Endothelial cell of umbilical vein (primary cell): ENCODE measurements at regions not wholly inside any gene's neighbourhood (a gene's known extent, or its start where the extent isn't known, plus 50 kb on each side); places are given as distances from the start of the nearest gene placed in this dataset.

Source experiments
- BruUV-seq: library from RNA; stranded (reverse); fragments of 400-500 nt; replicated peaks from 2 replicates; lab custom pipeline; 2021; lab: Mats Ljungman, UMichigan
- CTCF ChIA-PET: fragments of 300-600, 350-600 bp; sonication (Branson Sonifier 250); formaldehyde crosslinking; loops from one replicate; lab custom pipeline; 2021; ENCODE audit warnings: antibody characterized with exemption, inconsistent platforms; lab: Charles Lee
- POLR2A ChIA-PET: fragments of 300-600, 350-600 bp; sonication (Branson Sonifier 250); formaldehyde crosslinking; loops from one replicate; lab custom pipeline; 2021; ENCODE audit warnings: antibody characterized with exemption, inconsistent platforms; lab: Charles Lee
- DNase-seq: peaks from one replicate; pipeline ENCODE4 v3.0.0-alpha.2; 2011; ENCODE audit warnings: low read depth, low spot score
- FAIRE-seq: peaks from 2 replicates; lab custom pipeline; 2011; peaks lifted over from hg19 to GRCh38; lab: Jason Lieb, UNC
- H2AFZ ChIP-seq: 2 replicates; pipeline ENCODE4 v1.6.0; 2012; ENCODE audit warnings: low read depth, low read length, control low read depth, inconsistent platforms
- H3K27ac ChIP-seq: 2 replicates; pipeline ENCODE4 v1.5.1; 2011; ENCODE audit warnings: low read depth, mild to moderate bottlenecking, control low read depth, low read length, moderate library complexity; ENCODE audit not compliant: insufficient read depth
- H3K27me3 ChIP-seq, 2 experiments: 2 replicates each; pipeline versions ENCODE4 v1.6.0 to v1.6.1; 2011; ENCODE audit warnings: low read length in 2 of 2, mixed read lengths in 1 of 2; ENCODE audit not compliant: control insufficient read depth in 2 of 2, insufficient read depth in 2 of 2
- H3K36me3 ChIP-seq, 2 experiments: 2 replicates in 1 of 2; 3 replicates in 1 of 2; pipeline ENCODE4 v1.5.1; 2011; ENCODE audit warnings: low read length in 2 of 2, mild to moderate bottlenecking in 1 of 2, moderate library complexity in 1 of 2; ENCODE audit not compliant: control insufficient read depth in 2 of 2, insufficient read depth in 2 of 2; ENCODE audit errors: extremely low read depth in 1 of 2
- H3K4me1 ChIP-seq: 3 replicates; pipeline ENCODE4 v1.5.1; 2011; ENCODE audit warnings: mild to moderate bottlenecking, low read length; ENCODE audit not compliant: control insufficient read depth, insufficient read depth; ENCODE audit errors: extremely low read depth
- H3K4me2 ChIP-seq: 2 replicates; pipeline ENCODE4 v1.6.1; 2011; ENCODE audit warnings: low read length, control low read depth, mixed read lengths; ENCODE audit not compliant: insufficient read depth
- H3K4me3 ChIP-seq, 3 experiments: fragments of 200-600 bp in 1 of 3; sonication (generic), shearing (Covaris generic) in 1 of 3; replicated peaks in 1 of 3; 2 replicates each; pipeline ENCODE4 v1.5.1; 2011 to 2016; ENCODE audit warnings: control low read depth in 3 of 3, low read length in 3 of 3, mild to moderate bottlenecking in 2 of 3, inconsistent platforms in 1 of 3, low read depth in 1 of 3, moderate library complexity in 1 of 3; ENCODE audit not compliant: insufficient read depth in 1 of 3
- H3K79me2 ChIP-seq: 2 replicates; pipeline ENCODE4 v1.6.0; 2012; ENCODE audit warnings: low read length, inconsistent platforms; ENCODE audit not compliant: control insufficient read depth, insufficient read depth
- H3K9ac ChIP-seq: replicated peaks from 2 replicates; pipeline ENCODE3; 2011; ENCODE audit warnings: low read length, control low read depth; ENCODE audit not compliant: insufficient read depth; ENCODE audit errors: extremely low read depth
- H3K9me1 ChIP-seq: replicated peaks from 3 replicates; pipeline ENCODE4 v1.6.0; 2011; ENCODE audit warnings: mild to moderate bottlenecking, low read length; ENCODE audit not compliant: control insufficient read depth, insufficient read depth; ENCODE audit errors: extremely low read depth
- H3K9me3 ChIP-seq: replicated peaks from 2 replicates; pipeline ENCODE4 v1.5.1; 2012; ENCODE audit warnings: low read length, inconsistent platforms; ENCODE audit not compliant: control insufficient read depth, insufficient read depth
- H4K20me1 ChIP-seq: replicated peaks from 2 replicates; pipeline ENCODE3; 2011; ENCODE audit warnings: mild to moderate bottlenecking, low read length; ENCODE audit not compliant: control insufficient read depth, insufficient read depth; ENCODE audit errors: extremely low read depth
- EZH2 ChIP-seq: IDR thresholded peaks from 2 replicates; pipeline ENCODE4 v1.6.1; 2012; ENCODE audit warnings: borderline replicate concordance, low read depth, mild to moderate bottlenecking, moderate library complexity, low read length, inconsistent platforms; ENCODE audit not compliant: severe bottlenecking
- FOS ChIP-seq: IDR thresholded peaks from 2 replicates; pipeline ENCODE4 v1.6.1; 2011; ENCODE audit warnings: mild to moderate bottlenecking, low read length, moderate library complexity, borderline replicate concordance; ENCODE audit not compliant: insufficient read depth
- GATA2 ChIP-seq: IDR thresholded peaks from 2 replicates; pipeline ENCODE4 v1.7.0; 2011; ENCODE audit warnings: low read depth, mild to moderate bottlenecking, moderate library complexity, mixed read lengths, low read length; ENCODE audit not compliant: insufficient read length, insufficient read depth
- JUN ChIP-seq: IDR thresholded peaks from 2 replicates; pipeline ENCODE4 v1.6.1; 2011; ENCODE audit warnings: borderline replicate concordance, low read depth; ENCODE audit not compliant: insufficient read length, insufficient read depth
- MYC ChIP-seq: IDR thresholded peaks from one replicate; pipeline ENCODE4 v1.6.1; 2011; ENCODE audit warnings: mild to moderate bottlenecking, low read depth, low read length
- POLR2A ChIP-seq: IDR thresholded peaks from 2 replicates; pipeline ENCODE4 v1.6.1; 2012; ENCODE audit warnings: low read depth, mild to moderate bottlenecking, control low read depth, low read length
- POLR2AphosphoS5 ChIP-seq: IDR thresholded peaks from 2 replicates; pipeline ENCODE4 v1.6.1; 2012; ENCODE audit warnings: low read depth, mild to moderate bottlenecking, control low read depth, low read length, moderate library complexity; ENCODE audit not compliant: insufficient read depth
- dilution Hi-C: fragments of 300-500 bp; cut with MboI; formaldehyde crosslinking; loops from one replicate; pipeline ENCODE4 v1.15.0; 2019; ENCODE audit warnings: low sequenced_read_pairs; ENCODE audit not compliant: extremely low pct_ligation_motif_present
- intact Hi-C: fragments of 100-400 bp; cut with micrococcal nuclease; formaldehyde crosslinking; loops from one replicate; pipeline ENCODE4 v1.10.0; 2022
- TF ChIP-seq, protein P1 (sequence below), 2 donors: IDR thresholded peaks; 1 replicate in 1 of 2; 2 replicates in 1 of 2; pipeline ENCODE4 v1.5.1; 2011; ENCODE audit warnings: low read length in 2 of 2, mild to moderate bottlenecking in 2 of 2, moderate library complexity in 2 of 2, control low read depth in 1 of 2, inconsistent platforms in 1 of 2, low read depth in 1 of 2; ENCODE audit not compliant: insufficient read depth in 1 of 2; ENCODE audit errors: extremely low read depth in 1 of 2
- TF ChIP-seq, protein P2 (sequence below): IDR thresholded peaks from 2 replicates; pipeline ENCODE4 v1.6.1; 2011; ENCODE audit not compliant: insufficient read depth, insufficient read length

DNA sequence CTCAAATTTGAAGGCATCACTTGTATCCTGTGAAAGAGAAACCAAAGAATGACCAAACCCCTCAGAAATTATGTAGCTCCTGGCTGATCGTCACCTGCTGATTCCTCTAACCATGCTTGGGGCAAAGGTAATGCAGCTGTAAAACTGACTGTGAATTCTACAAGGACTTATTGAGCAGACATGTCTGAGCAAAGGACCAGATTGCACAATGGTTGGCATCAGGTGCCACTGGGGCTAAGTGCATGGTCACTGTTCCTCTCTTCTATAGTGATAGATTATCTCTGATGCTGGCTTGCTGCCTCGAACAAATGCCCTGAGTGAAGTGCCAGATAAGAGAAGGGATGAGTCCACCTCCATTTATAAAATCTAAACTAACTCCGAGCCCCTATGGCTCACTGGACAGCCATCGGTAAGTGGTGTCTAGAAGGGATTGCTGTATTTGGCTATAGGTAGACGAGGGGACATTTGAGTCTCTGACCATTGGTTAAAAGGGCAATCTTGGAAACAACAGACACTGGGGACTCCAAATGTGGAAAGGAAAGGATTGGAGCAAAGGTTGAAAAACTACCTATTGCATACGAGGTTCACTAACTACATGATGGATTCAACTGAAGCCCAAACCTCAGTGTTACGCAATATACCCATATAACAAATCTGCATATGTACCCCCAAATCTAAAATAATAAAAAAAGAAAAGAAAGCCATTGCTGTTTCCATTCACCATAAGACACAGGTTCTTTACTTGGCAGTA, 110.7 kb upstream of the IGSF1 start:
- H3K4me1 ChIP-seq, result no peaks in the 10 kb centered on the region
- DNase-seq, result no peak
- H2AFZ ChIP-seq, result no peak overlapping the region
- ChIA-PET POLR2A (no interaction called here), CTCF (no interaction called here)
- H3K27me3 ChIP-seq, result no peaks in the 10 kb centered on the region
- H4K20me1 ChIP-seq, result no peaks in the 10 kb centered on the region
- no peaks in the 10 kb centered on the region for H3K9me1 ChIP-seq
- H3K4me3 ChIP-seq, result no peak overlapping the region
- dilution Hi-C loops, result no loop called here
- no peaks in the 10 kb centered on the region for H3K79me2 ChIP-seq
- H3K36me3 ChIP-seq, result no peaks in the 10 kb centered on the region
- H3K9me3 ChIP-seq, result no peaks in the 10 kb centered on the region
- intact Hi-C loops, result no loop called here
- BruUV-seq, result no TSS peak
- no peak for FAIRE-seq
- no peak overlapping the region for H3K4me2 ChIP-seq
- H3K9ac ChIP-seq, result no peak overlapping the region
- TF ChIP-seq JUN (no peak), FOS (no peak), EZH2 (no peak), POLR2A (no peak), POLR2AphosphoS5 (no peak), GATA2 (no peak), MYC (no peak)
- TF ChIP-seq, protein P1, sequence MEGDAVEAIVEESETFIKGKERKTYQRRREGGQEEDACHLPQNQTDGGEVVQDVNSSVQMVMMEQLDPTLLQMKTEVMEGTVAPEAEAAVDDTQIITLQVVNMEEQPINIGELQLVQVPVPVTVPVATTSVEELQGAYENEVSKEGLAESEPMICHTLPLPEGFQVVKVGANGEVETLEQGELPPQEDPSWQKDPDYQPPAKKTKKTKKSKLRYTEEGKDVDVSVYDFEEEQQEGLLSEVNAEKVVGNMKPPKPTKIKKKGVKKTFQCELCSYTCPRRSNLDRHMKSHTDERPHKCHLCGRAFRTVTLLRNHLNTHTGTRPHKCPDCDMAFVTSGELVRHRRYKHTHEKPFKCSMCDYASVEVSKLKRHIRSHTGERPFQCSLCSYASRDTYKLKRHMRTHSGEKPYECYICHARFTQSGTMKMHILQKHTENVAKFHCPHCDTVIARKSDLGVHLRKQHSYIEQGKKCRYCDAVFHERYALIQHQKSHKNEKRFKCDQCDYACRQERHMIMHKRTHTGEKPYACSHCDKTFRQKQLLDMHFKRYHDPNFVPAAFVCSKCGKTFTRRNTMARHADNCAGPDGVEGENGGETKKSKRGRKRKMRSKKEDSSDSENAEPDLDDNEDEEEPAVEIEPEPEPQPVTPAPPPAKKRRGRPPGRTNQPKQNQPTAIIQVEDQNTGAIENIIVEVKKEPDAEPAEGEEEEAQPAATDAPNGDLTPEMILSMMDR (IDR thresholded peaks at IDR 0.05; ENCODE audit: extremely low read depth in 1 of 2, insufficient read depth in 1 of 2, low read depth in 1 of 2, low read length in 2 of 2), result no peak
- TF ChIP-seq, protein P2, sequence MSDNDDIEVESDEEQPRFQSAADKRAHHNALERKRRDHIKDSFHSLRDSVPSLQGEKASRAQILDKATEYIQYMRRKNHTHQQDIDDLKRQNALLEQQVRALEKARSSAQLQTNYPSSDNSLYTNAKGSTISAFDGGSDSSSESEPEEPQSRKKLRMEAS, result no peak
- no peak overlapping the region for H3K27ac ChIP-seq
